ENCODE measurements at regions not wholly inside any gene's neighbourhood (a gene's known extent, or its start where the extent isn't known, plus 50 kb on each side); places are given as distances from the start of the nearest gene placed in this dataset.

- TF ChIP-seq EHF (CRISPR knock-in tag; IDR thresholded peaks at IDR 0.05) (no peak), CTCF (IDR thresholded peaks at IDR 0.05) (no peak), CEBPB (IDR thresholded peaks at IDR 0.05) (no peak), SREBF2 (IDR thresholded peaks at IDR 0.05) (no peak), RNF2 (IDR thresholded peaks at IDR 0.05; ENCODE audit: borderline replicate concordance, low read depth) (no peak), KDM1A (IDR thresholded peaks at IDR 0.05; ENCODE audit: low read depth) (no peak), NPAS2 (CRISPR knock-in tag; IDR thresholded peaks at IDR 0.05; ENCODE audit: borderline replicate concordance) (no peak), RFX5 (IDR thresholded peaks at IDR 0.05) (no peak), JUN (IDR thresholded peaks at IDR 0.05) (no peak), HDAC2 (IDR thresholded peaks at IDR 0.05) (no peak), CBX8 (IDR thresholded peaks at IDR 0.05) (no peak), CHD4 (IDR thresholded peaks at IDR 0.05; ENCODE audit: borderline replicate concordance) (no peak), ELK1 (IDR thresholded peaks at IDR 0.05; ENCODE audit: low read depth, low read length) (no peak)
These were observed 359.0 kb upstream of the CHRM2 start for GRCh38 chr7:136509466-136509865.
